HEK293 (cell line): ENCODE measurements at regions not wholly inside any gene's neighbourhood (a gene's known extent, or its start where the extent isn't known, plus 50 kb on each side); places are given as distances from the start of the nearest gene placed in this dataset.

ENCODE experiments used
- CTCF ChIA-PET: fragments of 350-600 bp; formaldehyde crosslinking; extraction: SDS; loops from one replicate; lab custom pipeline; 2021; ENCODE audit warnings: antibody characterized with exemption; lab: Yijun Ruan, JAX
- POLR2A ChIA-PET: fragments of 300-600 bp; formaldehyde crosslinking; extraction: SDS; loops from one replicate; lab custom pipeline; 2020; ENCODE audit warnings: antibody characterized with exemption, inconsistent platforms; lab: Yijun Ruan, JAX
- H3K27ac ChIP-seq: fragments of 200-500 bp; sonication (Bioruptor generic); 2 replicates; pipeline ENCODE4 v1.5.1; 2014; ENCODE audit warnings: low read depth, low read length, control low read depth, inconsistent platforms; ENCODE audit errors: extremely low read depth
- H3K36me3 ChIP-seq, 2 experiments: fragments of 200-500 bp in 1 of 2; sonication (Bioruptor generic) in 1 of 2; 1 replicate in 1 of 2; 2 replicates in 1 of 2; pipeline ENCODE4 v1.5.1; 2014 to 2017; ENCODE audit warnings: inconsistent platforms in 2 of 2, low read length in 2 of 2; ENCODE audit not compliant: control insufficient read depth in 2 of 2, insufficient read depth in 1 of 2
- H3K4me1 ChIP-seq: fragments of 200-500 bp; sonication (Bioruptor generic); 2 replicates; pipeline ENCODE4 v1.5.1; 2014; ENCODE audit warnings: mild to moderate bottlenecking, low read length, inconsistent platforms; ENCODE audit not compliant: control insufficient read depth, insufficient read depth
- H3K4me3 ChIP-seq: 2 replicates; pipeline ENCODE4 v1.5.1; 2011; ENCODE audit warnings: low read depth, mild to moderate bottlenecking, control low read depth, low read length, moderate library complexity
- H3K9me3 ChIP-seq: fragments of 200-500 bp; sonication (Bioruptor generic); 2 replicates; pipeline ENCODE4 v1.5.1; 2014; ENCODE audit warnings: low read depth, low read length, inconsistent platforms; ENCODE audit not compliant: control insufficient read depth, insufficient read depth
- GLIS2 ChIP-seq: fragments of 450-650 bp; formaldehyde crosslinking; IDR thresholded peaks from 2 replicates; pipeline ENCODE4 v1.5.1; 2016; ENCODE audit warnings: missing biosample characterization, missing genetic modification characterization
- KLF10 ChIP-seq: fragments of 450-650 bp; IDR thresholded peaks from 2 replicates; pipeline ENCODE4 v1.5.1; 2018; ENCODE audit warnings: missing biosample characterization, mild to moderate bottlenecking, missing genetic modification characterization
- MZF1 ChIP-seq: fragments of 450-650 bp; formaldehyde crosslinking; IDR thresholded peaks from 2 replicates; pipeline ENCODE4 v1.5.1; 2017; ENCODE audit warnings: missing biosample characterization, missing genetic modification characterization, borderline replicate concordance
- RBAK ChIP-seq: fragments of 450-650 bp; formaldehyde crosslinking; IDR thresholded peaks from 2 replicates; pipeline ENCODE4 v1.5.1; 2016; ENCODE audit warnings: missing biosample characterization, missing genetic modification characterization
- SETDB1 ChIP-seq: IDR thresholded peaks from one replicate; pipeline ENCODE4 v1.6.1; 2017; ENCODE audit warnings: mild to moderate bottlenecking, low read length, moderate library complexity, mixed read lengths; ENCODE audit not compliant: insufficient read length
- ZBTB11 ChIP-seq: fragments of 450-650 bp; formaldehyde crosslinking; conservative IDR thresholded peaks from 2 replicates; pipeline ENCODE4 v1.5.1; 2016; ENCODE audit warnings: low read depth, missing biosample characterization, missing genetic modification characterization
- ZBTB20 ChIP-seq: fragments of 450-650 bp; formaldehyde crosslinking; IDR thresholded peaks from 2 replicates; pipeline ENCODE4 v1.5.1; 2016; ENCODE audit warnings: missing biosample characterization, missing genetic modification characterization
- ZBTB21 ChIP-seq: fragments of 450-650 bp; formaldehyde crosslinking; IDR thresholded peaks from 2 replicates; pipeline ENCODE4 v1.5.1; 2017; ENCODE audit warnings: missing biosample characterization, missing genetic modification characterization
- ZBTB48 ChIP-seq: fragments of 450-650 bp; formaldehyde crosslinking; IDR thresholded peaks from 2 replicates; pipeline ENCODE4 v1.5.1; 2016; ENCODE audit warnings: missing biosample characterization, missing genetic modification characterization
- ZNF10 ChIP-seq: fragments of 450-650 bp; formaldehyde crosslinking; IDR thresholded peaks from 2 replicates; pipeline ENCODE4 v1.5.1; 2017; ENCODE audit warnings: missing biosample characterization, missing genetic modification characterization
- ZNF155 ChIP-seq: fragments of 450-650 bp; formaldehyde crosslinking; IDR thresholded peaks from 2 replicates; pipeline ENCODE4 v1.5.1; 2016; ENCODE audit warnings: missing biosample characterization, missing genetic modification characterization
- ZNF175 ChIP-seq: fragments of 450-650 bp; formaldehyde crosslinking; IDR thresholded peaks from 2 replicates; pipeline ENCODE4 v1.5.1; 2016; ENCODE audit warnings: missing biosample characterization, missing genetic modification characterization
- ZNF23 ChIP-seq: fragments of 450-650 bp; formaldehyde crosslinking; IDR thresholded peaks from 2 replicates; pipeline ENCODE4 v1.5.1; 2016; ENCODE audit warnings: missing biosample characterization, missing genetic modification characterization, borderline replicate concordance
- ZNF362 ChIP-seq: fragments of 450-650 bp; formaldehyde crosslinking; IDR thresholded peaks from 2 replicates; pipeline ENCODE4 v1.5.1; 2016; ENCODE audit warnings: missing biosample characterization, missing genetic modification characterization
- ZNF571 ChIP-seq: fragments of 450-650 bp; formaldehyde crosslinking; IDR thresholded peaks from 2 replicates; pipeline ENCODE4 v1.5.0; 2017; ENCODE audit warnings: missing biosample characterization, missing genetic modification characterization
- ZNF600 ChIP-seq: fragments of 450-650 bp; formaldehyde crosslinking; IDR thresholded peaks from 2 replicates; pipeline ENCODE4 v1.5.1; 2016; ENCODE audit warnings: missing biosample characterization, missing genetic modification characterization
- ZNF626 ChIP-seq: fragments of 450-650 bp; sonication (Bioruptor Pico); formaldehyde crosslinking; IDR thresholded peaks from 2 replicates; pipeline ENCODE4 v1.5.1; 2018; ENCODE audit warnings: missing biosample characterization, missing genetic modification characterization, inconsistent platforms
- ZNF677 ChIP-seq: fragments of 450-650 bp; IDR thresholded peaks from 2 replicates; pipeline ENCODE4 v1.5.0; 2018; ENCODE audit warnings: missing biosample characterization, mild to moderate bottlenecking, missing genetic modification characterization, moderate library complexity
- ZNF768 ChIP-seq: fragments of 450-650 bp; formaldehyde crosslinking; IDR thresholded peaks from 2 replicates; pipeline ENCODE4 v1.5.1; 2018; ENCODE audit warnings: missing biosample characterization, mild to moderate bottlenecking, missing genetic modification characterization
- ZNF777 ChIP-seq: fragments of 450-650 bp; formaldehyde crosslinking; IDR thresholded peaks from 2 replicates; pipeline ENCODE4 v1.5.1; 2017; ENCODE audit warnings: missing biosample characterization, missing genetic modification characterization, borderline replicate concordance
- ZSCAN18 ChIP-seq: fragments of 450-650 bp; formaldehyde crosslinking; IDR thresholded peaks from 2 replicates; pipeline ENCODE4 v1.5.1; 2016; ENCODE audit warnings: missing biosample characterization, missing genetic modification characterization

GRCh38 chr15:38625886-38626285 is 61.3 kb upstream of the RASGRP1 start (continued):
- TF ChIP-seq ZNF768 (tag by site-specific recombination) (no peak), ZBTB48 (tag by site-specific recombination) (no peak), ZBTB20 (tag by site-specific recombination) (no peak), ZNF155 (no peak), ZNF10 (no peak), SETDB1 (no peak), ZNF777 (no peak), ZNF677 (tag by site-specific recombination) (no peak), ZNF626 (tag by site-specific recombination) (no peak), KLF10 (no peak)

GRCh38 chr15:38626443-38627050 is 61.9 kb upstream of the RASGRP1 start:
- Histone ChIP-seq H3K27ac (no peak overlapping the region), H3K4me1 (no peaks in the 10 kb centered on the region), H3K36me3 (no peaks in the 10 kb centered on the region), H3K4me3 (no peak overlapping the region), H3K9me3 (no peaks in the 10 kb centered on the region)
- CTCF ChIA-PET = interaction anchor here (0.6 to 1.2 kb wide), 2 partner anchors 20 to 56 kb away, joined by 3 to 4 read pairs; no protein-coding TSS in a partner anchor
- TF ChIP-seq GLIS2 (tag by site-specific recombination) = no peak
- no peak for TF ChIP-seq MZF1
- TF ChIP-seq ZNF23 (tag by site-specific recombination) = no peak
- POLR2A ChIA-PET = no interaction called here

- Histone ChIP-seq H3K9me3 (no peaks in the 10 kb centered on the region), H3K4me1 (no peaks in the 10 kb centered on the region), H3K27ac (no peak overlapping the region), H3K4me3 (no peak overlapping the region), H3K36me3 (no peaks in the 10 kb centered on the region)
- ChIA-PET CTCF (interaction anchor here (0.8 to 1.2 kb wide), 2 partner anchors 64 to 897 kb away, joined by 4 to 5 read pairs; no protein-coding TSS in a partner anchor), POLR2A (no interaction called here)
- TF ChIP-seq ZBTB11 (tag by site-specific recombination) = no peak
- TF ChIP-seq ZSCAN18 (tag by site-specific recombination) = no peak
- TF ChIP-seq ZNF600 (tag by site-specific recombination) = no peak
- TF ChIP-seq ZBTB21 (tag by site-specific recombination) = no peak
- no peak for TF ChIP-seq ZNF571
- TF ChIP-seq ZNF362 (tag by site-specific recombination) = no peak
- TF ChIP-seq ZNF175 (tag by site-specific recombination) = no peak
- TF ChIP-seq RBAK (tag by site-specific recombination) = no peak
Observed at GRCh38 chr15:38627689-38628277, 63.2 kb upstream of the RASGRP1 start.
